H1 (cell line): ENCODE measurements at regions not wholly inside any gene's neighbourhood (a gene's known extent, or its start where the extent isn't known, plus 50 kb on each side); places are given as distances from the start of the nearest gene placed in this dataset.

Experiments
- CHD2 ChIP-seq: IDR thresholded peaks from 2 replicates; pipeline ENCODE4 v1.6.1; 2012; ENCODE audit warnings: low read length, improper control_type of control experiment
- CTCF ChIP-seq, 3 experiments: IDR thresholded peaks; 1 replicate in 2 of 3; 2 replicates in 1 of 3; pipeline versions ENCODE4 v1.5.1 to v1.6.1; 2011; ENCODE audit warnings: low read length in 3 of 3, mild to moderate bottlenecking in 3 of 3, inconsistent platforms in 2 of 3, low read depth in 1 of 3, moderate library complexity in 1 of 3; ENCODE audit not compliant: insufficient read depth in 1 of 3; ENCODE audit errors: control extremely low read depth in 1 of 3
- EP300 ChIP-seq, 2 experiments: IDR thresholded peaks; 1 replicate in 1 of 2; 2 replicates in 1 of 2; pipeline ENCODE4 v1.6.1; 2011 to 2012; ENCODE audit warnings: low read depth in 2 of 2, low read length in 2 of 2, mild to moderate bottlenecking in 2 of 2, borderline replicate concordance in 1 of 2, inconsistent platforms in 1 of 2, moderate library complexity in 1 of 2
- GTF2F1 ChIP-seq: IDR thresholded peaks from 2 replicates; pipeline ENCODE4 v1.6.1; 2012; ENCODE audit warnings: low read depth, low read length, improper control_type of control experiment, borderline replicate concordance
- KDM5A ChIP-seq: fragments of 200-600 bp; IDR thresholded peaks from 2 replicates; pipeline ENCODE4 v1.7.1; 2012; ENCODE audit warnings: mild to moderate bottlenecking, low read length, inconsistent platforms, mixed read lengths
- SIN3A ChIP-seq, 2 experiments: IDR thresholded peaks in 1 of 2; conservative IDR thresholded peaks in 1 of 2; 2 replicates each; pipeline ENCODE4 v1.6.1; 2011 to 2012; ENCODE audit warnings: low read length in 2 of 2, improper control_type of control experiment in 1 of 2, low read depth in 1 of 2, mild to moderate bottlenecking in 1 of 2

- no peak for TF ChIP-seq CTCF (IDR thresholded peaks at IDR 0.05; ENCODE audit: control extremely low read depth in 1 of 3, insufficient read depth in 1 of 3, low read depth in 1 of 3, low read length in 3 of 3)
- no peak for TF ChIP-seq GTF2F1
- no peak for TF ChIP-seq SIN3A (conservative IDR thresholded peaks at IDR 0.05 in 1 of 2, IDR thresholded peaks at IDR 0.05 in 1 of 2; ENCODE audit: low read depth in 1 of 2, low read length in 2 of 2)
- no peak for TF ChIP-seq KDM5A
- TF ChIP-seq CHD2 = no peak
- TF ChIP-seq EP300 (IDR thresholded peaks at IDR 0.05; ENCODE audit: borderline replicate concordance in 1 of 2, low read depth in 2 of 2, low read length in 2 of 2) = no peak
These were observed 1611.1 kb downstream of the SLITRK5 start (continued) for GRCh38 chr13:89282241-89282640.
